Mammary epithelial cell (primary cell): ENCODE measurements at regions not wholly inside any gene's neighbourhood (a gene's known extent, or its start where the extent isn't known, plus 50 kb on each side); places are given as distances from the start of the nearest gene placed in this dataset.
"Not testable (repeated sequence)": the region's sequence is repeated elsewhere in the genome, so short reads cannot be mapped to it uniquely, and the experiment has no call there.

ENCODE experiments used
- CTCF ChIP-seq, 2 donors: IDR thresholded peaks in 1 of 2; conservative IDR thresholded peaks in 1 of 2; 2 replicates each; pipeline ENCODE4 v1.5.1; 2011 to 2012; ENCODE audit warnings: inconsistent platforms in 2 of 2, low read length in 2 of 2, mild to moderate bottlenecking in 2 of 2, control low read depth in 1 of 2, low read depth in 1 of 2; ENCODE audit not compliant: insufficient read depth in 1 of 2; ENCODE audit errors: extremely low read depth in 1 of 2
- EZH2 ChIP-seq: IDR thresholded peaks from 2 replicates; pipeline ENCODE4 v1.6.1; 2012; ENCODE audit warnings: low read length, inconsistent platforms, borderline replicate concordance

- TF ChIP-seq CTCF (conservative IDR thresholded peaks at IDR 0.05 in 1 of 2, IDR thresholded peaks at IDR 0.05 in 1 of 2; ENCODE audit: extremely low read depth in 1 of 2, insufficient read depth in 1 of 2, low read depth in 1 of 2, low read length in 2 of 2); EZH2: not testable (repeated sequence)
Observed at GRCh38 chr3:75609598-75609997, 54.5 kb upstream of the FRG2C start.
